Muscle layer of colon (tissue), 2 donors: ENCODE measurements at regions not wholly inside any gene's neighbourhood (a gene's known extent, or its start where the extent isn't known, plus 50 kb on each side); places are given as distances from the start of the nearest gene placed in this dataset.

Source experiments
- H3K27ac ChIP-seq: one replicate; pipeline ENCODE4 v1.7.0; 2013; ENCODE audit warnings: low read depth, mild to moderate bottlenecking, low read length, moderate library complexity
- H3K27me3 ChIP-seq, 2 donors: one replicate each; pipeline ENCODE4 v1.7.0; 2013; ENCODE audit warnings: low read length in 2 of 2, mild to moderate bottlenecking in 2 of 2; ENCODE audit not compliant: insufficient read depth in 2 of 2, control insufficient read depth in 1 of 2
- H3K36me3 ChIP-seq: one replicate; pipeline ENCODE4 v1.7.0; 2013; ENCODE audit warnings: mild to moderate bottlenecking, low read length; ENCODE audit not compliant: insufficient read depth
- H3K4me1 ChIP-seq: one replicate; pipeline ENCODE4 v1.7.0; 2013; ENCODE audit warnings: mild to moderate bottlenecking, low read length; ENCODE audit not compliant: insufficient read depth
- H3K4me3 ChIP-seq, 2 donors: one replicate each; pipeline ENCODE4 v1.7.0; 2013; ENCODE audit warnings: low read length in 2 of 2, low read depth in 1 of 2, mild to moderate bottlenecking in 1 of 2, moderate library complexity in 1 of 2
- H3K9ac ChIP-seq: one replicate; pipeline ENCODE4 v1.7.0; 2013; ENCODE audit warnings: low read length
- H3K9me3 ChIP-seq: one replicate; pipeline ENCODE4 v1.7.0; 2013; ENCODE audit warnings: mild to moderate bottlenecking, low read length
- donor health status: abdominal sarcoma.
- donor health status: Adenocarcinoma of cecum.

- H3K27ac ChIP-seq, result no peak overlapping the region
Measured at GRCh38 chr16:86118467-86119307, 219.7 kb downstream of the IRF8 start.

GRCh38 chr16:86120201-86121192, 221.5 kb downstream of the IRF8 start:
- H3K36me3 ChIP-seq, result no peaks in the 10 kb centered on the region
- no peaks in the 10 kb centered on the region for H3K9me3 ChIP-seq
- H3K27me3 ChIP-seq, result no peaks in the 10 kb centered on the region
- no peak overlapping the region for H3K9ac ChIP-seq
- H3K4me1 ChIP-seq, result no peaks in the 10 kb centered on the region
- peak overlapping the region; percentile 42 for H3K27ac ChIP-seq
- no peak overlapping the region for H3K4me3 ChIP-seq

More at GRCh38 chr16:86118467-86119307, 219.7 kb downstream of the IRF8 start:
- H3K4me3 ChIP-seq, result no peak overlapping the region
- H3K9me3 ChIP-seq, result no peaks in the 10 kb centered on the region
- no peaks in the 10 kb centered on the region for H3K27me3 ChIP-seq
- no peaks in the 10 kb centered on the region for H3K36me3 ChIP-seq
- H3K4me1 ChIP-seq, result no peaks in the 10 kb centered on the region
- no peak overlapping the region for H3K9ac ChIP-seq

GRCh38 chr16:86121374-86122010, 222.5 kb downstream of the IRF8 start:
- peak overlapping the region; percentile 42 for H3K27ac ChIP-seq
- no peaks in the 10 kb centered on the region for H3K36me3 ChIP-seq
- no peak overlapping the region for H3K4me3 ChIP-seq
- H3K27me3 ChIP-seq, result no peaks in the 10 kb centered on the region
- H3K4me1 ChIP-seq, result no peaks in the 10 kb centered on the region
- no peaks in the 10 kb centered on the region for H3K9me3 ChIP-seq
- no peak overlapping the region for H3K9ac ChIP-seq

- no peak overlapping the region for H3K9ac ChIP-seq
- no peaks in the 10 kb centered on the region for H3K27me3 ChIP-seq
- H3K4me1 ChIP-seq, result no peaks in the 10 kb centered on the region
- no peaks in the 10 kb centered on the region for H3K9me3 ChIP-seq
- no peak overlapping the region for H3K27ac ChIP-seq
- H3K4me3 ChIP-seq, result no peak overlapping the region
- no peaks in the 10 kb centered on the region for H3K36me3 ChIP-seq
Measured at GRCh38 chr16:86122681-86123342, 223.8 kb downstream of the IRF8 start.

- Histone ChIP-seq H3K4me1 (no peaks in the 10 kb centered on the region), H3K36me3 (no peaks in the 10 kb centered on the region), H3K27me3 (no peaks in the 10 kb centered on the region)
Measured at GRCh38 chr16:86124321-86124720, 225.4 kb downstream of the IRF8 start.

GRCh38 chr16:86126891-86127290, 227.9 kb downstream of the IRF8 start:
- Histone ChIP-seq H3K27me3 (no peaks in the 10 kb centered on the region), H3K27ac (no peak overlapping the region), H3K36me3 (no peaks in the 10 kb centered on the region), H3K4me1 (no peaks in the 10 kb centered on the region), H3K9ac (no peak overlapping the region), H3K4me3 (no peak overlapping the region), H3K9me3 (no peaks in the 10 kb centered on the region)

More at GRCh38 chr16:86124321-86124720, 225.4 kb downstream of the IRF8 start:
- no peak overlapping the region for H3K27ac ChIP-seq
- no peaks in the 10 kb centered on the region for H3K9me3 ChIP-seq
- H3K4me3 ChIP-seq, result no peak overlapping the region
- no peak overlapping the region for H3K9ac ChIP-seq

- Histone ChIP-seq H3K36me3 (no peaks in the 10 kb centered on the region), H3K9me3 (no peaks in the 10 kb centered on the region), H3K9ac (no peak overlapping the region), H3K4me3 (no peak overlapping the region), H3K4me1 (no peaks in the 10 kb centered on the region), H3K27me3 (no peaks in the 10 kb centered on the region), H3K27ac (no peak overlapping the region)
Measured at GRCh38 chr16:86127366-86127765, 228.4 kb downstream of the IRF8 start.

GRCh38 chr16:86128246-86128645, 229.3 kb downstream of the IRF8 start:
- H3K9ac ChIP-seq, result no peak overlapping the region
- no peaks in the 10 kb centered on the region for H3K9me3 ChIP-seq
- no peak overlapping the region for H3K4me3 ChIP-seq
- no peaks in the 10 kb centered on the region for H3K36me3 ChIP-seq
- H3K4me1 ChIP-seq, result no peaks in the 10 kb centered on the region
- H3K27me3 ChIP-seq, result no peaks in the 10 kb centered on the region
- H3K27ac ChIP-seq, result no peak overlapping the region

- H3K36me3 ChIP-seq, result no peaks in the 10 kb centered on the region
- no peaks in the 10 kb centered on the region for H3K4me1 ChIP-seq
- H3K4me3 ChIP-seq, result no peak overlapping the region
- no peak overlapping the region for H3K27ac ChIP-seq
- H3K9ac ChIP-seq, result no peak overlapping the region
- no peaks in the 10 kb centered on the region for H3K9me3 ChIP-seq
- H3K27me3 ChIP-seq, result no peaks in the 10 kb centered on the region
Measured at GRCh38 chr16:86129541-86129940, 230.6 kb downstream of the IRF8 start.

- no peaks in the 10 kb centered on the region for H3K36me3 ChIP-seq
- no peak overlapping the region for H3K27ac ChIP-seq
- no peaks in the 10 kb centered on the region for H3K9me3 ChIP-seq
- H3K4me3 ChIP-seq, result no peak overlapping the region
- no peaks in the 10 kb centered on the region for H3K4me1 ChIP-seq
- no peaks in the 10 kb centered on the region for H3K27me3 ChIP-seq
- no peak overlapping the region for H3K9ac ChIP-seq
Measured at GRCh38 chr16:86133377-86133776, 234.4 kb downstream of the IRF8 start.
